ENCODE measurements at regions not wholly inside any gene's neighbourhood (a gene's known extent, or its start where the extent isn't known, plus 50 kb on each side); places are given as distances from the start of the nearest gene placed in this dataset.

DNA sequence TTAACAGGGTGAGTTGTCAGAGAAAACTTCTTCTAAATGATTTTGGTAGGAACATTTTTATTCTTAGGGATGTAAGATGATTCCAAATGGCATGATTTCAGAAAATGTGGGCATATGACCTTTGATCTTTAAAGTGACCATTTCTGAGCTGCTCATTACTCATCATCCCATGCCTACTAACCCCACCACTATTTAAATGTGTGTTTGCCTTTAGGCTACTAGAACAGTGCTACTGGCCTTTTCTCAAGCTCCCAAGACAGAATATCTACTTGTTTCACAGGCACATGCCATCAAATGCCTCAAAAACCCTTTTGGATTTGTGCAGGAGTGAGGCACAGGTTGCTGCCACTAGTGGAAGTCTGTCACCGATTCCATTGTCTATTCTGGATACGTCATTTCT, 428.2 kb downstream of the ADAM29 start:
- H3K4me1 Mint-ChIP-seq (ENCODE audit: low read depth), result peaks cover 12% of the 10 kb centered on the region
- TF ChIP-seq, protein P1, sequence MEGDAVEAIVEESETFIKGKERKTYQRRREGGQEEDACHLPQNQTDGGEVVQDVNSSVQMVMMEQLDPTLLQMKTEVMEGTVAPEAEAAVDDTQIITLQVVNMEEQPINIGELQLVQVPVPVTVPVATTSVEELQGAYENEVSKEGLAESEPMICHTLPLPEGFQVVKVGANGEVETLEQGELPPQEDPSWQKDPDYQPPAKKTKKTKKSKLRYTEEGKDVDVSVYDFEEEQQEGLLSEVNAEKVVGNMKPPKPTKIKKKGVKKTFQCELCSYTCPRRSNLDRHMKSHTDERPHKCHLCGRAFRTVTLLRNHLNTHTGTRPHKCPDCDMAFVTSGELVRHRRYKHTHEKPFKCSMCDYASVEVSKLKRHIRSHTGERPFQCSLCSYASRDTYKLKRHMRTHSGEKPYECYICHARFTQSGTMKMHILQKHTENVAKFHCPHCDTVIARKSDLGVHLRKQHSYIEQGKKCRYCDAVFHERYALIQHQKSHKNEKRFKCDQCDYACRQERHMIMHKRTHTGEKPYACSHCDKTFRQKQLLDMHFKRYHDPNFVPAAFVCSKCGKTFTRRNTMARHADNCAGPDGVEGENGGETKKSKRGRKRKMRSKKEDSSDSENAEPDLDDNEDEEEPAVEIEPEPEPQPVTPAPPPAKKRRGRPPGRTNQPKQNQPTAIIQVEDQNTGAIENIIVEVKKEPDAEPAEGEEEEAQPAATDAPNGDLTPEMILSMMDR (IDR thresholded peaks at IDR 0.05), result no peak
- no peak overlapping the region for H3K27ac Mint-ChIP-seq (ENCODE audit: unreplicated experiment)
- peaks cover 5% of the 10 kb centered on the region for H3K36me3 Mint-ChIP-seq (ENCODE audit: low read depth)
- peaks cover 13% of the 10 kb centered on the region for H3K9me3 Mint-ChIP-seq (ENCODE audit: low read depth)
- peaks cover 2% of the 10 kb centered on the region for H3K27me3 Mint-ChIP-seq (ENCODE audit: low read depth)
- DNase-seq (ENCODE audit: low spot score), result no peak
- H3K4me3 Mint-ChIP-seq (ENCODE audit: unreplicated experiment), result no peak overlapping the region

DNA sequence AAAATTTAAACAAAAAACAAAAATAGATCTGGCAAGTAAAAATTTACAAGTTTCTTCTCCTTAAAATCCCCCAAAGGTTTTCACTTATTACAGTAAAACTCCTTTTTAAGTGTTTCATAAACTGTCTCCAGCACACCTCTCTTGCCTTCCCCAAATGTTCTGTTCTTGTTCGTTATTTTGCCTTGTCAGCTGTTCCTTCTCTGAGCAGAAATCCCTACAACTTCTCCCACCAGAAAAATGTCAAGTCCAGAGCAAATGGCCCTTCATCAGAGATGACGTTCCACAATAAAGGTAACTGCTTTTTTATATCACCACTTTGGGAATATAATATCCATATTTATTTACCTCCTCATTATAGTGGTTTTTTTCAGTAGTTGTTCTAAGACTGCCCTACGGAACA, 432.1 kb downstream of the ADAM29 start:
- H3K4me1 Mint-ChIP-seq (ENCODE audit: low read depth), result peaks cover 8% of the 10 kb centered on the region
- TF ChIP-seq, protein P1 (IDR thresholded peaks at IDR 0.05), result no peak
- peaks cover 6% of the 10 kb centered on the region for H3K27me3 Mint-ChIP-seq (ENCODE audit: low read depth)
- H3K9me3 Mint-ChIP-seq (ENCODE audit: low read depth), result peaks cover 8% of the 10 kb centered on the region
- H3K36me3 Mint-ChIP-seq (ENCODE audit: low read depth), result peaks cover 3% of the 10 kb centered on the region
- no peak overlapping the region for H3K4me3 Mint-ChIP-seq (ENCODE audit: unreplicated experiment)
- DNase-seq (ENCODE audit: low spot score), result no peak
- H3K27ac Mint-ChIP-seq (ENCODE audit: unreplicated experiment), result no peak overlapping the region

DNA sequence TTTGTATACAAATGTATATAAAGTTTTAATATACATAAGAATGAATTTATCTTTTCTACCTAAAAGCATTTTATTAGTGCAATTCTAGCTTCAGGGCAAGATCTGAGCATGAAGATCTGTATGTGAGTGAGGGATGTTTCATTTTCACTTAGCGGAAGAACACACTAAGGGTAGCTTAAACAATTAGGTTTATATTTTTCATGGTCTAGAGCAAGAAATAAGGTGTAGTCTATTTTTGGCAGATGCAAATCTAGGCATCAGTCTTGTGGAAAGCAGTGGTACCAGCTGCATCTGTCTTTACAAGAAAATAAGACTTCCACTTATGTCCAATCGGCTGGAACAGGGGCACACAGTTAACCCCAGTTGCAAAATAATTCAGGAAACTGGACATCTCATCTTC, 433.3 kb downstream of the ADAM29 start:
- TF ChIP-seq, protein P1 (IDR thresholded peaks at IDR 0.05), result no peak
- H3K27ac Mint-ChIP-seq (ENCODE audit: unreplicated experiment), result no peak overlapping the region
- H3K36me3 Mint-ChIP-seq (ENCODE audit: low read depth), result peaks cover 5% of the 10 kb centered on the region

DNA sequence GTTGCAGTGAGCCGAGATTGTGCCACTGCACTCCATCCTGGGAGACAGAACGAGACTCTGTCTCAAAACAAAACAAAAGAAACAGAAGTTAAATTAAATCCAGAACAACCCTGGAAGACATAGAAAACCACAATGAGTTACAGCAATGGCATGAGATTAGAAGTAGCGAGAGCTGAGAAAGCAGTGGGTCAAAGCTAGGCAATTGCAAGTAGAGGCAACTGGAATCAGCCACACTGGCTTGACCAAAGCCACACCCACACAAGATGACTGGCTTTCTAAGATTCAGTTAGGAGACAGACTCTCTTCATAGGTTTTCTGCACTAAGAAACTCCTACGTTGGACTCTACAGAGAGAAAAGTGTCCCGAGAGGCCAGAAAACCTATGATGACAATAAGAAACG, 443.0 kb downstream of the GPM6A start:
- Mint-ChIP-seq H3K4me1 (ENCODE audit: low read depth) (peaks cover 5% of the 10 kb centered on the region), H3K9me3 (ENCODE audit: low read depth) (no peaks in the 10 kb centered on the region), H3K27ac (ENCODE audit: unreplicated experiment) (no peak overlapping the region), H3K27me3 (ENCODE audit: low read depth) (peaks cover 4% of the 10 kb centered on the region), H3K36me3 (ENCODE audit: low read depth) (no peaks in the 10 kb centered on the region), H3K4me3 (ENCODE audit: unreplicated experiment) (no peak overlapping the region)
- TF ChIP-seq, protein P1 (IDR thresholded peaks at IDR 0.05), result no peak
- no peak for DNase-seq (ENCODE audit: low spot score)

More for the DNA sequence above, 433.3 kb downstream of the ADAM29 start:
- DNase-seq (ENCODE audit: low spot score), result no peak
- peaks cover 6% of the 10 kb centered on the region for H3K27me3 Mint-ChIP-seq (ENCODE audit: low read depth)
- H3K4me1 Mint-ChIP-seq (ENCODE audit: low read depth), result peaks cover 3% of the 10 kb centered on the region
- no peak overlapping the region for H3K4me3 Mint-ChIP-seq (ENCODE audit: unreplicated experiment)
- peaks cover 10% of the 10 kb centered on the region for H3K9me3 Mint-ChIP-seq (ENCODE audit: low read depth)

DNA sequence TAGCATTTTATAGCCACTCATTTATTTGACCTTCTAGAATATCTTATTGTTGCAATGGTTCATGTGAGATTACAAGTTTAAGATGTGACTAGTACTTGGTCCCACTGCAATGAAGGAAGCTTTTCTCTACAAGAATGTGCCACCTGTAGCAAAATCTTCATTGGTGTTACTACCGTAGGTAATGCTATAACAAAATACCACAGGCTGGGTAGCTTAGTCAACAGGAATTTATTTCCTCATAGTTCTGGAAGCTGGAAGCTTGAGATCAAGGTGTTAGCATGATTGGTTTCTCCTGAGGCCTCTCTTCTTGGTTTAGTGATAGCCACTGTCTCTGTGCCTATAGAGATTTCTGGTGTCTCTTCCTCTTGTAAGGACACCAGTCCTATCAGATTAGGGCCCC, 441.0 kb downstream of the GPM6A start:
- no peak overlapping the region for H3K4me3 Mint-ChIP-seq (ENCODE audit: unreplicated experiment)
- TF ChIP-seq, protein P1 (IDR thresholded peaks at IDR 0.05), result no peak

More for the DNA sequence above, 441.0 kb downstream of the GPM6A start:
- no peak overlapping the region for H3K27ac Mint-ChIP-seq (ENCODE audit: unreplicated experiment)
- H3K27me3 Mint-ChIP-seq (ENCODE audit: low read depth), result peaks cover 4% of the 10 kb centered on the region
- no peaks in the 10 kb centered on the region for H3K36me3 Mint-ChIP-seq (ENCODE audit: low read depth)
- DNase-seq (ENCODE audit: low spot score), result no peak
- peaks cover 5% of the 10 kb centered on the region for H3K4me1 Mint-ChIP-seq (ENCODE audit: low read depth)
- H3K9me3 Mint-ChIP-seq (ENCODE audit: low read depth), result no peaks in the 10 kb centered on the region

All from chondrocyte (in vitro differentiated cells).